Lower leg skin (tissue), 3 donors: ENCODE measurements at regions not wholly inside any gene's neighbourhood (a gene's known extent, or its start where the extent isn't known, plus 50 kb on each side); places are given as distances from the start of the nearest gene placed in this dataset.

Source experiments
- POLR2A ChIP-seq, 2 donors: fragments of 450-650 bp; IDR thresholded peaks; one replicate each; pipeline ENCODE4 v1.6.1; 2016 to 2017; ENCODE audit warnings: antibody characterized with exemption in 2 of 2, mild to moderate bottlenecking in 1 of 2, moderate library complexity in 1 of 2
- TF ChIP-seq, protein P1 (sequence below), 3 donors: fragments of 450-650 bp; IDR thresholded peaks; one replicate each; pipeline ENCODE4 v1.5.1; 2016; ENCODE audit warnings: antibody characterized with exemption in 3 of 3, mild to moderate bottlenecking in 3 of 3, moderate library complexity in 2 of 3

DNA sequence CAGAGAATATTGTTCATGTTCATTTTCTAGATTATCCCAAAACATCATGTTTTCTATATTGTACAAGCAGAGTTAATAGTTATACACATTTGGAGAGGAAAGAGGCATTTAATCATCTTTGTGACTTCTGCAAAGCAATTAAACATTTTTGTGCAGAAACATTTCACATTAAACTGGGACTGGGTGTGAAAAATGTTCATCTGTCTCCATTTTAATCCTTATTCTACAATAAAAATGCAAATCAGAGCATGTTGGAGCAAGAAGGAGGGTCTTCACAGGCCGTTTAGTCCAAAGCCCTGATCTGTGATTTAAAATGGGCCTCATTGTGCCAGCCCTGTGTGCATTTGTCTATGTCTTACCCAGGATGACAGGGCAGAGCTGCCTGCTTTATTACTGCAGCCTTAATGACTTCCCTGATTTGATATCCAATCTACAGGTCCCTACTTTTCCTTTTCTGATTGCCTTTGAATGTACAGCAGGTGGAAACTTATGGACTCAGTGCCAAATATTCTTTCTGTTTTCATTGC, 183.5 kb downstream of the CAVIN4 start:
- TF ChIP-seq, protein P1, sequence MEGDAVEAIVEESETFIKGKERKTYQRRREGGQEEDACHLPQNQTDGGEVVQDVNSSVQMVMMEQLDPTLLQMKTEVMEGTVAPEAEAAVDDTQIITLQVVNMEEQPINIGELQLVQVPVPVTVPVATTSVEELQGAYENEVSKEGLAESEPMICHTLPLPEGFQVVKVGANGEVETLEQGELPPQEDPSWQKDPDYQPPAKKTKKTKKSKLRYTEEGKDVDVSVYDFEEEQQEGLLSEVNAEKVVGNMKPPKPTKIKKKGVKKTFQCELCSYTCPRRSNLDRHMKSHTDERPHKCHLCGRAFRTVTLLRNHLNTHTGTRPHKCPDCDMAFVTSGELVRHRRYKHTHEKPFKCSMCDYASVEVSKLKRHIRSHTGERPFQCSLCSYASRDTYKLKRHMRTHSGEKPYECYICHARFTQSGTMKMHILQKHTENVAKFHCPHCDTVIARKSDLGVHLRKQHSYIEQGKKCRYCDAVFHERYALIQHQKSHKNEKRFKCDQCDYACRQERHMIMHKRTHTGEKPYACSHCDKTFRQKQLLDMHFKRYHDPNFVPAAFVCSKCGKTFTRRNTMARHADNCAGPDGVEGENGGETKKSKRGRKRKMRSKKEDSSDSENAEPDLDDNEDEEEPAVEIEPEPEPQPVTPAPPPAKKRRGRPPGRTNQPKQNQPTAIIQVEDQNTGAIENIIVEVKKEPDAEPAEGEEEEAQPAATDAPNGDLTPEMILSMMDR (IDR thresholded peaks at IDR 0.05) = no peak
- TF ChIP-seq POLR2A (IDR thresholded peaks at IDR 0.05) = no peak
